OCI-LY3 (cell line): ENCODE measurements at regions not wholly inside any gene's neighbourhood (a gene's known extent, or its start where the extent isn't known, plus 50 kb on each side); places are given as distances from the start of the nearest gene placed in this dataset.

Experiments used
- H2AFZ ChIP-seq: fragments of 200-600, 300-600 bp; shearing (Covaris generic); 2 replicates; pipeline ENCODE4 v1.6.0; 2014; ENCODE audit warnings: antibody characterized with exemption, low read depth, low read length
- H3K27ac ChIP-seq: fragments of 200-600, 300-600 bp; sonication (generic); 2 replicates; pipeline ENCODE4 v1.5.1; 2014; ENCODE audit warnings: mild to moderate bottlenecking, low read length, moderate library complexity, mixed read lengths
- H3K27me3 ChIP-seq: fragments of 200-600, 300-600 bp; sonication (generic); 2 replicates; pipeline ENCODE4 v1.6.1; 2014; ENCODE audit warnings: low read depth, low read length, mixed read lengths
- H3K36me3 ChIP-seq: fragments of 200-600, 300-600 bp; sonication (generic); replicated peaks from 2 replicates; pipeline ENCODE3; 2014; ENCODE audit warnings: low read depth, low read length, mixed read lengths
- H3K4me1 ChIP-seq: fragments of 300-600, 200-600 bp; sonication (generic); 2 replicates; pipeline ENCODE4 v1.6.1; 2014; ENCODE audit warnings: low read length, mixed read lengths
- H3K4me2 ChIP-seq: fragments of 200-600, 300-600 bp; sonication (generic); 2 replicates; pipeline ENCODE4 v1.6.1; 2014; ENCODE audit warnings: low read length, mixed read lengths
- H3K4me3 ChIP-seq: fragments of 300-600, 200-600 bp; sonication (generic); 2 replicates; pipeline ENCODE4 v1.5.1; 2014; ENCODE audit warnings: antibody characterized with exemption, mild to moderate bottlenecking, low read length, moderate library complexity
- H3K79me2 ChIP-seq: fragments of 300-600, 200-600 bp; shearing (Covaris generic); 2 replicates; pipeline ENCODE4 v1.6.1; 2014; ENCODE audit warnings: mild to moderate bottlenecking, low read length, mixed read lengths
- H3K9ac ChIP-seq: fragments of 300-600, 200-600 bp; shearing (Covaris generic); 2 replicates; pipeline ENCODE4 v1.6.0; 2014; ENCODE audit warnings: mild to moderate bottlenecking, low read length, moderate library complexity
- H3K9me3 ChIP-seq: fragments of 200-600, 300-600 bp; shearing (Covaris generic); 2 replicates; pipeline ENCODE4 v1.6.1; 2014; ENCODE audit warnings: low read length, mixed read lengths; ENCODE audit not compliant: insufficient read depth
- H4K20me1 ChIP-seq: fragments of 200-600, 300-600 bp; sonication (generic); 2 replicates; pipeline ENCODE4 v1.6.1; 2016; ENCODE audit warnings: low read length, mixed read lengths; ENCODE audit not compliant: insufficient read depth
- EZH2phosphoT487 ChIP-seq: fragments of 200-600 bp; shearing (Covaris generic); IDR thresholded peaks from 2 replicates; pipeline ENCODE4 v1.6.1; 2018; ENCODE audit warnings: antibody characterized with exemption, mixed run types, low read depth
- TF ChIP-seq, protein P1 (sequence below): fragments of 200-600, 300-600 bp; sonication (generic); IDR thresholded peaks from 2 replicates; pipeline ENCODE4 v1.5.1; 2014; ENCODE audit warnings: antibody characterized with exemption, low read length, low read depth

DNA sequence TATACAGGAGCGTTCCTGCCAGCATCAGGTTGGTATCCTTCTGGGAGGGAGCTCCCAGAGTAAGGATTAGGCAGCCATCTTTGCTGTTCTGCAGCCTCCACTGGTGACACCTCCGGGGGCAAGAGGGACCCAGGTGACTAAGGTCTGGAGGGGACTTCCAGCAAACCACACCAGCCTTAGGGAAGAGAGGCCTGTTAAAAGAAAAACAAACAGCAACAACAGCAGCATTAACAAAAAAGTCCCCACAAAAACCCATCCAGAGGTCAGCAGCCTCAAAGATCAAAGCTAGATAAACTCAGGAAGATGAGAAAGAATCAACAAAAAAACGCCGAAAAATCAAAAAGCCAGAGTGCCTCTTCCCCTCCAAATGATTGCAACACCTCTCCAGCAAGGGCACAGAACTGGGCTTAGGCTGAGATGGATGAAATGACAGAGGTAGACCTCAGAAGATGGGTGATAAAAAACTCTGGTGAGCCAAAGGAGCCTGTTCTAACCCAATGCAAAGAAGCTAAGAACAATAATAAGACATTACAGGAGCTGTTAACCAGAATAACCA lies 388.2 kb downstream of the SPATA31D1 start:
- Histone ChIP-seq H3K4me1 (no peaks in the 10 kb centered on the region), H3K36me3 (no peaks in the 10 kb centered on the region), H3K4me3 (no peak overlapping the region), H3K79me2 (no peaks in the 10 kb centered on the region), H3K9ac (no peak overlapping the region), H2AFZ (no peak overlapping the region), H3K27me3 (no peaks in the 10 kb centered on the region), H3K9me3 (no peaks in the 10 kb centered on the region), H3K27ac (no peak overlapping the region), H3K4me2 (no peak overlapping the region), H4K20me1 (no peaks in the 10 kb centered on the region)
- TF ChIP-seq, protein P1, sequence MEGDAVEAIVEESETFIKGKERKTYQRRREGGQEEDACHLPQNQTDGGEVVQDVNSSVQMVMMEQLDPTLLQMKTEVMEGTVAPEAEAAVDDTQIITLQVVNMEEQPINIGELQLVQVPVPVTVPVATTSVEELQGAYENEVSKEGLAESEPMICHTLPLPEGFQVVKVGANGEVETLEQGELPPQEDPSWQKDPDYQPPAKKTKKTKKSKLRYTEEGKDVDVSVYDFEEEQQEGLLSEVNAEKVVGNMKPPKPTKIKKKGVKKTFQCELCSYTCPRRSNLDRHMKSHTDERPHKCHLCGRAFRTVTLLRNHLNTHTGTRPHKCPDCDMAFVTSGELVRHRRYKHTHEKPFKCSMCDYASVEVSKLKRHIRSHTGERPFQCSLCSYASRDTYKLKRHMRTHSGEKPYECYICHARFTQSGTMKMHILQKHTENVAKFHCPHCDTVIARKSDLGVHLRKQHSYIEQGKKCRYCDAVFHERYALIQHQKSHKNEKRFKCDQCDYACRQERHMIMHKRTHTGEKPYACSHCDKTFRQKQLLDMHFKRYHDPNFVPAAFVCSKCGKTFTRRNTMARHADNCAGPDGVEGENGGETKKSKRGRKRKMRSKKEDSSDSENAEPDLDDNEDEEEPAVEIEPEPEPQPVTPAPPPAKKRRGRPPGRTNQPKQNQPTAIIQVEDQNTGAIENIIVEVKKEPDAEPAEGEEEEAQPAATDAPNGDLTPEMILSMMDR, result no peak

DNA sequence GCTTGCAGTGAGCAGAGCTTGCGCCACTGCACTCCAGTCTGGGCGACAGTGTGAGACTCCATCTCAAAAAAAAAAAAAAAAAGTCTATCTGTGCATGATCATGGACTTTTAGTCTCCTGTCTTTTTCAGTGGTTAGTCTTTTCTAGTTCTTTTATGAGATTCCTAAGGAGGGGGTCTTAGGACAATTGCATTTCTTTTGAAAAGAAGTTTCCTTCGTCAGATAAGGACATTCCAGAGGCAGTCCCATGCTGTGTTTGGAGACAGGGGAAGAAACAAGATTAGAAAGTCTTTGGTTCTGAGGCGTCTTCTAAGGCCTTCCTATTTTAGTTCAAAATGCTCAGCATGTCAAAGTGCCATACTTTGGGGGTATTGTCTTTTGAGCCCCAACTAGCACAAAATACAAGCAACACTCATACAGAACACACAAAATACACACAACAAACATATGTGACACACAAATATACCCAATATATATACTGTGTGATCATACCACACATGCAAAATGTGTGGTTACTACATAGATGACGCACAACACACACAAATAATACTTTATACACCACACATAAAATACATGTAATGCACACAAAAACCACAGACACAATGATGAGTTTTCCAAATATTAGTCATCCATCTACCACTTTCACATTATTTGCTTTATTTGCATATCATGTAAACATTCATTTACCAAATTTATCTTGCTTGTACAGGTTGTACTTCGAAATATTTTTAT lies 394.5 kb downstream of the SPATA31D1 start:
- Histone ChIP-seq H3K9me3 (no peaks in the 10 kb centered on the region), H3K36me3 (no peaks in the 10 kb centered on the region), H3K4me1 (no peaks in the 10 kb centered on the region), H4K20me1 (no peaks in the 10 kb centered on the region), H3K27ac (no peak overlapping the region), H3K4me2 (no peak overlapping the region), H3K9ac (no peak overlapping the region), H2AFZ (no peak overlapping the region), H3K79me2 (no peaks in the 10 kb centered on the region), H3K27me3 (no peaks in the 10 kb centered on the region), H3K4me3 (no peak overlapping the region)
- TF ChIP-seq, protein P1, result no peak
- no peak for TF ChIP-seq EZH2phosphoT487

DNA sequence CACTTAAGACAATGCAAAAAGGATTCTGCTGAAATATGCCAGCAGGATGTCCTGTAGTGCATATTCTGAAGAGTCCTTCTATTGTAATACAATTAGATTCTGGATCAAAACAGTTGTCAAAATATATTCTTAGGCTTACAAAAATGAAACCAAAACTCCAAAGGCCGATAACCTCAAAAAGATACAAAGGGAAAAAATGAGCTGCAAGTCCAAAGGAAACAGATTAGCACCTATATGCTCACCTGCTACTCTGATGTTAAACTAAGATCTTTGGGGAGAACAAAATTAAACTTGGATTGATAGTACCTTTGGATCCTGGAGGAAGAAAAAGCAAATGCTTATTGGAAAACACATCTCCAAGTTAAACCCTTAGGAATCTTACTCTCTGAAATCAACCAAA lies 397.1 kb downstream of the SPATA31D1 start:
- TF ChIP-seq, protein P1, result no peak
- TF ChIP-seq EZH2phosphoT487, result no peak
- Histone ChIP-seq H3K79me2 (no peaks in the 10 kb centered on the region), H2AFZ (no peak overlapping the region), H3K9ac (no peak overlapping the region), H3K4me3 (no peak overlapping the region), H3K4me2 (no peak overlapping the region), H3K4me1 (no peaks in the 10 kb centered on the region), H3K9me3 (no peaks in the 10 kb centered on the region), H3K27ac (no peak overlapping the region), H3K36me3 (no peaks in the 10 kb centered on the region), H3K27me3 (no peaks in the 10 kb centered on the region), H4K20me1 (no peaks in the 10 kb centered on the region)

GRCh38 chr9:82397534-82397933 lies 409.0 kb downstream of the SPATA31D1 start:
- Histone ChIP-seq H3K4me2 (no peak overlapping the region), H4K20me1 (no peaks in the 10 kb centered on the region), H3K9me3 (no peaks in the 10 kb centered on the region), H3K79me2 (no peaks in the 10 kb centered on the region), H3K4me3 (no peak overlapping the region), H3K4me1 (peaks cover 7% of the 10 kb centered on the region; the same call in 1 of the 2 replicates), H3K36me3 (no peaks in the 10 kb centered on the region), H3K27me3 (no peaks in the 10 kb centered on the region), H3K27ac (no peak overlapping the region), H2AFZ (no peak overlapping the region), H3K9ac (no peak overlapping the region)
- TF ChIP-seq, protein P1, result no peak
- no peak for TF ChIP-seq EZH2phosphoT487
